Fibroblast of skin of left biceps (primary cell): ENCODE measurements at regions not wholly inside any gene's neighbourhood (a gene's known extent, or its start where the extent isn't known, plus 50 kb on each side); places are given as distances from the start of the nearest gene placed in this dataset.
"Not testable (repeated sequence)": the region's sequence is repeated elsewhere in the genome, so short reads cannot be mapped to it uniquely, and the experiment has no call there.

Source experiments
- DNase-seq, 2 experiments: peaks; one replicate each; pipeline ENCODE4 v3.0.0-alpha.2; 2013; ENCODE audit warnings: low read depth in 2 of 2

DNA sequence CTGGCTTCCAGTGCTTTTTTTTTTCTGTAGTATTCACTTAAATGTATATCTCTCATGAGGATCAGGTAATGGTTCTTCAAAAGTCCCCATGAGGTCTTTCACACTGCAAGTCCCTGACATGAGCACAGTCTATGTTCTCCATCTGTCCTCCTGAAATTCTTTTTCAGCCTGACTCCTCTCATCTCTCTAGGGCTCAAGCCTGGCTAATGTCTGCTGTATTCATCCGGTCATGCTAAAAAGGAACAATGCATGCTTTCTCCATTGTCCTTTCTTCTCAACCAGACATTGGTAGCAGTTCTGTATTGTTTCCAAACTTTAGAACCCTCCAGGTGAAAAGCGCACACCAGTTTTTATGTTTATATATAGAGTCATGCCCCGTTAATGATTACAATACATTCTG lies 368.3 kb upstream of the OLFM3 start:
- DNase-seq, result no peak

DNA sequence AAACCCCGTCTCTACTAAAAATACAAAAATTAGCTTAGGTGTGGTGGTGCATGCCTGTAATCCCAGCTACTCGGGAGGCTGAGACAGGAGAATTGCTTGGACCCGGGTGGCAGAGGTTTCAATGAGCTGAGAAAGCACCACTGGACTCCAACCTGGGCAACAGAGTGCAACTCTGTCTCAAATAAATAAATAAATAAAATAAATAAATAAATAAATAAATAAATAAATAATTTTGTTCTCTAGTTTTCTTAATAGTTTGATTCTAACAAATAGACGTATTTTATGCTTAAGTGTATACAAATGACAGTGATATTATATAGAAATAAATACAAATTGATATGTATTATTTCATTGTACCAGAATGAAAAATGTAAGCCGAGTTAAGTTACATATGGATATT lies 339.9 kb upstream of the OLFM3 start:
- DNase-seq, result no peak

- no peak for DNase-seq
These were observed 321.5 kb upstream of the OLFM3 start for GRCh38 chr1:102318104-102318806.

- DNase-seq, result no peak
These were observed 318.4 kb upstream of the OLFM3 start for GRCh38 chr1:102315096-102315495.

DNA sequence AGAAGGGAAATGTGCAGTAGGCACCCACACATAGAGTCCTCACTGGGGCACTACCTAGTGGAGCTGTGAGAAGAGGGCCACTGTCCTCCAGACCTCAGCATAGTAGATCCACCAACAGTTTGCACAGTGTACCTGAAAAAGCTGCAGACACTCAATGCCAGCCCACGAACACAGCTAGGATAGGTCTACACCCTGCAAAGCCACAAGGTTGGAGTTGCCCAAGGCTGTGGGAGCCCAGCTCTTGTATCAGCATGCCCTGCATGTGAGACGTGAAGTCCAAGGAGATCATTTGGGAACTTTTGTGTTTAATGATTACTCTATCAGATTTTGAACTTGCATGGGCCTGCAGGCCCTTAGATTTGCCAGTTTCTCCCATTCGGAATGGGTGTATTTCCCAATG lies 299.4 kb upstream of the OLFM3 start:
- DNase-seq, result no peak

- no peak for DNase-seq
These were observed 286.2 kb upstream of the OLFM3 start for GRCh38 chr1:102282955-102283354.

- no peak for DNase-seq
These were observed 266.3 kb upstream of the OLFM3 start for GRCh38 chr1:102262994-102263393.

GRCh38 chr1:102252731-102253505 lies 256.2 kb upstream of the OLFM3 start:
- DNase-seq, result no peak

DNA sequence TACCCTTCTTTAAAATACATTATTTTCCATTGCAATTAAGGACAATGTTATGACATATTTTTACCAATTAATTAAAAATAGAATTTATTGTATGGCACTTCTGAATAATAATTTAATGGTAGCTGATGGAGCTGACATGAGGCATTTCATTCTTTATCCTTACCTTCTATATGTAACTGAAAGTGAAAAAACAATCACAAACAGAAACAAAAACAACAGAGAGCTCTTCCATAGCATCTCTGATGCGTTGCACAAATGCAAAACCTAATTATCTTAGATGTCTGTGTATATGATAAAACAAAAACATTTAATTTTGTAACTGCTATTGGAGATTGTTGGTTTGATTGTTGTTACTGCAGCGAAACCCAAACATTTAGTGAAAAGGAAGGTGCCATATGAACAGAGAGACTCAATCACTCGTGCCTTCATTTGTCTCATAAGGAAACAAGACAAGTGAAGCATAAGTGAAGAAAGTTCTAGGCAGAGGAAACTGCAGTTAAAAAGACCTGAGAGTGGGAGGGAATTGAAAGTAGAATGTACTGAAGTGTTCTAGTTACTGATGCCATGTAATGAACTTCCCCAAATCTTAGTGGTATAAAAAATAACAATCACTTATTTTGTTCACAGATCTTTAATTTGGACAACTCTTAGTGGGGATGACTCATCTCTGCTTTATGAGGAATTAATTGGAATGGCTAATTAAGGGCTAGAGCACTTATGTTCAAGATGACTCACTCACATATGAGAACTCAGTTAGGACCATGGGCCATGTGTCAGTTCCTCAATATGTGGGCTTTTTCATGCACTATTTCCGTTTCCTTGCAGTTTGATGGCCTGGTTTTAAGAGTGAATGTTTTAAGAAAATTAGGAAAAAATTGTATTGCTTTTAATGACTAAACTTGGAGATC lies 245.0 kb upstream of the OLFM3 start:
- no peak for DNase-seq

DNA sequence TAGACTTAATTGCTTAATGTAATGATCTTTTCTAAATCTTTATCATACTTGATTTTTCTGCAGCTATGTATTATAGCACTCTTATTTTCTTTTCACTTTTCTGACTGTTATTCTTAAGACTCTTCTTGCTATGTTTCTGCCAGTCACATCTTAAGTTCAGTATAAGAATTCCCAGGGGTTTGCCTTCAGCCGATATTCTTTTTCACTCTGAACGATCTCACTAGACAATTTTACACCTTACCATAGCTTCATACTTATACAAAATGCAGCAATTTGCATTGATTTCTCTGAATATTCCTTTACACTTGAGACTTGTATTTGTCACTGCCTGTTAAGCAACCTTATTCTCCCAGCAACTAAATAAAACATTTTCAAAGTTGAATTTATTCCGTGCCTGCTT lies 242.5 kb upstream of the OLFM3 start:
- DNase-seq, result no peak

GRCh38 chr1:102234753-102235359 lies 238.1 kb upstream of the OLFM3 start:
- no peak for DNase-seq

- DNase-seq, result no peak
These were observed 222.7 kb upstream of the OLFM3 start for GRCh38 chr1:102219463-102219862.

- not testable (repeated sequence) for DNase-seq
These were observed 214.2 kb upstream of the OLFM3 start for GRCh38 chr1:102210891-102211290.

- DNase-seq, result no peak
These were observed 195.0 kb upstream of the OLFM3 start for GRCh38 chr1:102191723-102192122.

- DNase-seq, result no peak
These were observed 193.7 kb upstream of the OLFM3 start for GRCh38 chr1:102190429-102190828.

- peak; percentile 12 to 14 for DNase-seq
These were observed 189.8 kb upstream of the OLFM3 start for GRCh38 chr1:102186536-102186935.

DNA sequence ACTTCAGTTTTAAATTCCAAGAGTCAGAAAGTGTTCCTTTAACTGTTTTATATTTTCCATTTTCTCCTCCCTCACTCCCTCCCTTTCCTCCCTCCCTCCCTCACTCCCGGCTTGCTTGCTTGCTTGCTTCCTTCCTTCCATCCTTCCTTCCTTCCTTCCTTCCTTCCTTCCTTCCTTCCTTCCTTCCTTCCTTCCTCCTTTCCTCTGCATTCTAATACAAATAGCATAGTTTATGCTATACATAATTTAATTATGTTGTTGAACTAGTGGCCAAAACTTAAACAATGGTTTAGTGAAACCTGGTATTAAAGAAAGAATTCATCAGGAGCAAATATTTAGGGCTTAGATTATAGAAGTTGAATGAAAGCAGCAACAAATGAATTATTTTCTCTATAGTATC lies 188.5 kb upstream of the OLFM3 start:
- DNase-seq, result no peak

GRCh38 chr1:102184477-102184876 lies 187.8 kb upstream of the OLFM3 start:
- DNase-seq, result no peak

DNA sequence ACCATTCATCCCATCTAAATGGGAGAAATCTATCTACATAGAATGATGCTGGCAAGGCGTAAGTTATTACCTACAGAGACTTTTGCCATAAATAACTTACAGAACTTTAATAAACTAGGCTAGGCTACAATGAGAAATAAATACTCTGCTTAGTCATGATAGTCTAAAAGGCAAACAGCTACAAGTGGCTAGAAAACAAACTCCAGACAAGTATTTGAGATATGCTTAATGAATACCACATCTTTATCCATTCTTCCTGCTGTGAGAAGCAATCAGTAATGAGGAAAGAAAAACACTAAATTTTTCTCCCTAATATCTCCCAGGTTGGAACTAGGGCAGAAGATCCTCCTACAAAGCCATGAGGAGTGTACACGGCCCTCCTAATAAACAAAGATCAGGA lies 187.0 kb upstream of the OLFM3 start:
- DNase-seq, result no peak

- DNase-seq, result no peak
These were observed 186.0 kb upstream of the OLFM3 start for GRCh38 chr1:102182603-102183260.

GRCh38 chr1:102181341-102181740 lies 184.6 kb upstream of the OLFM3 start:
- no peak for DNase-seq
